Neural progenitor cell (in vitro differentiated cells): ENCODE measurements at regions not wholly inside any gene's neighbourhood (a gene's known extent, or its start where the extent isn't known, plus 50 kb on each side); places are given as distances from the start of the nearest gene placed in this dataset.

Source experiments
- DNase-seq: peaks from one replicate; pipeline ENCODE4 v3.0.0-alpha.2; 2016; ENCODE audit warnings: low spot score
- H2AFZ ChIP-seq: fragments of 200-600 bp; sonication (generic); replicated peaks from 2 replicates; pipeline ENCODE4 v1.6.1; 2016; ENCODE audit warnings: antibody characterized with exemption
- H3F3A ChIP-seq: fragments of 200-600 bp; sonication (generic); 2 replicates; pipeline ENCODE4 v1.6.1; 2016; ENCODE audit warnings: antibody characterized with exemption, low read depth
- H3K27ac ChIP-seq: fragments of 200-600 bp; sonication (generic); 2 replicates; pipeline ENCODE4 v1.5.1; 2016; ENCODE audit warnings: mild to moderate bottlenecking
- H3K27me3 ChIP-seq: fragments of 200-600 bp; sonication (generic); 2 replicates; pipeline ENCODE4 v1.6.1; 2016; ENCODE audit warnings: mild to moderate bottlenecking, moderate library complexity
- H3K36me3 ChIP-seq: fragments of 200-600 bp; sonication (generic); 2 replicates; pipeline ENCODE4 v1.5.1; 2016
- H3K4me1 ChIP-seq: fragments of 200-600 bp; sonication (generic); 2 replicates; pipeline ENCODE4 v1.6.1; 2016; ENCODE audit warnings: mixed run types
- H3K4me2 ChIP-seq: fragments of 200-600 bp; sonication (generic); 2 replicates; pipeline ENCODE4 v1.6.1; 2016
- H3K4me3 ChIP-seq: fragments of 200-600 bp; sonication (generic); 2 replicates; pipeline ENCODE4 v1.5.1; 2016
- H3K79me2 ChIP-seq: fragments of 200-600 bp; sonication (generic); 2 replicates; pipeline ENCODE4 v1.6.1; 2016; ENCODE audit warnings: low read depth
- H3K9ac ChIP-seq: fragments of 200-600 bp; sonication (generic); 2 replicates; pipeline ENCODE4 v1.6.1; 2016
- H3K9me3 ChIP-seq: fragments of 200-600 bp; sonication (generic); 2 replicates; pipeline ENCODE4 v1.5.1; 2016; ENCODE audit warnings: low read depth
- H4K20me1 ChIP-seq: fragments of 200-600 bp; sonication (generic); 2 replicates; pipeline ENCODE4 v1.6.1; 2016; ENCODE audit warnings: low read depth
- H3K27ac Mint-ChIP-seq: 3 replicates; pipeline ENCODE4 v1.8.0; 2021; ENCODE audit warnings: mixed read lengths
- H3K27me3 Mint-ChIP-seq: 2 replicates; pipeline ENCODE4 v1.8.0; 2022; ENCODE audit warnings: low read depth, mild to moderate bottlenecking, inconsistent platforms, moderate library complexity, mixed read lengths; ENCODE audit not compliant: insufficient read depth
- H3K36me3 Mint-ChIP-seq: 3 replicates; pipeline ENCODE4 v1.8.0; 2021; ENCODE audit warnings: mixed read lengths
- H3K4me1 Mint-ChIP-seq: 3 replicates; pipeline ENCODE4 v1.8.0; 2021; ENCODE audit warnings: mixed read lengths
- H3K4me3 Mint-ChIP-seq: 3 replicates; pipeline ENCODE4 v1.8.0; 2021; ENCODE audit warnings: mild to moderate bottlenecking, moderate library complexity, mixed read lengths
- H3K9me3 Mint-ChIP-seq: 3 replicates; pipeline ENCODE4 v1.8.0; 2020; ENCODE audit warnings: mixed read lengths
- CTCF ChIP-seq: fragments of 200-600 bp; sonication (generic); IDR thresholded peaks from 2 replicates; pipeline ENCODE4 v1.5.1; 2017; ENCODE audit warnings: antibody characterized with exemption, mild to moderate bottlenecking
- EZH2 ChIP-seq: fragments of 200-600 bp; sonication (generic); IDR thresholded peaks from 2 replicates; pipeline ENCODE4 v1.6.1; 2017; ENCODE audit warnings: antibody characterized with exemption, mild to moderate bottlenecking, moderate library complexity
- EZH2phosphoT487 ChIP-seq: fragments of 200-600 bp; sonication (generic); IDR thresholded peaks from 2 replicates; pipeline ENCODE4 v1.6.1; 2017; ENCODE audit warnings: antibody characterized with exemption

GRCh38 chr14:71742485-71742884 lies 189.7 kb upstream of the RGS6 start:
- Histone ChIP-seq H3K9me3 (no peaks in the 10 kb centered on the region), H4K20me1 (no peaks in the 10 kb centered on the region), H3K4me1 (no peaks in the 10 kb centered on the region), H2AFZ (no peak overlapping the region), H3K4me3 (no peak overlapping the region), H3F3A (no peaks in the 10 kb centered on the region), H3K9ac (no peak overlapping the region), H3K79me2 (no peaks in the 10 kb centered on the region), H3K4me2 (no peak overlapping the region), H3K27me3 (no peaks in the 10 kb centered on the region), H3K27ac (no peak overlapping the region), H3K36me3 (no peaks in the 10 kb centered on the region)
- peaks cover 16% of the 10 kb centered on the region for H3K36me3 Mint-ChIP-seq
- no peak overlapping the region for H3K4me3 Mint-ChIP-seq
- no peaks in the 10 kb centered on the region for H3K27me3 Mint-ChIP-seq
- H3K9me3 Mint-ChIP-seq: peaks cover 1% of the 10 kb centered on the region
- H3K27ac Mint-ChIP-seq: no peak overlapping the region
- H3K4me1 Mint-ChIP-seq: peaks cover 6% of the 10 kb centered on the region
- no peak for DNase-seq
- TF ChIP-seq EZH2 (no peak), EZH2phosphoT487 (no peak), CTCF (no peak)

- Mint-ChIP-seq H3K27ac (no peak overlapping the region), H3K27me3 (peaks cover 3% of the 10 kb centered on the region), H3K4me1 (peaks cover 6% of the 10 kb centered on the region), H3K4me3 (no peak overlapping the region), H3K36me3 (peaks cover 12% of the 10 kb centered on the region), H3K9me3 (peaks cover 16% of the 10 kb centered on the region)
- Histone ChIP-seq H3K4me2 (no peak overlapping the region), H3K27me3 (no peaks in the 10 kb centered on the region), H2AFZ (no peak overlapping the region), H3K36me3 (no peaks in the 10 kb centered on the region), H4K20me1 (no peaks in the 10 kb centered on the region), H3K9ac (no peak overlapping the region), H3K27ac (no peak overlapping the region), H3F3A (no peaks in the 10 kb centered on the region), H3K4me3 (no peak overlapping the region), H3K79me2 (no peaks in the 10 kb centered on the region), H3K4me1 (no peaks in the 10 kb centered on the region), H3K9me3 (no peaks in the 10 kb centered on the region)
- no peak for TF ChIP-seq CTCF
- no peak for TF ChIP-seq EZH2phosphoT487
- no peak for TF ChIP-seq EZH2
- DNase-seq: no peak
Observed at GRCh38 chr14:71745072-71745471, 187.2 kb upstream of the RGS6 start.

GRCh38 chr14:71748196-71748595 lies 184.0 kb upstream of the RGS6 start:
- H3K4me2 ChIP-seq: no peak overlapping the region
- DNase-seq: no peak
- H3K4me1 Mint-ChIP-seq: peaks cover 6% of the 10 kb centered on the region
- H3K27ac Mint-ChIP-seq: no peak overlapping the region
- H3K36me3 Mint-ChIP-seq: peaks cover 4% of the 10 kb centered on the region
- peaks cover 16% of the 10 kb centered on the region for H3K9me3 Mint-ChIP-seq
- TF ChIP-seq EZH2phosphoT487: no peak
- TF ChIP-seq CTCF: no peak
- TF ChIP-seq EZH2: no peak
- no peak overlapping the region for H3K27ac ChIP-seq
- H3K4me3 ChIP-seq: no peak overlapping the region
- H3K27me3 Mint-ChIP-seq: peaks cover 6% of the 10 kb centered on the region
- no peaks in the 10 kb centered on the region for H3K36me3 ChIP-seq
- no peaks in the 10 kb centered on the region for H3K4me1 ChIP-seq
- H3F3A ChIP-seq: no peaks in the 10 kb centered on the region
- no peaks in the 10 kb centered on the region for H4K20me1 ChIP-seq
- no peak overlapping the region for H3K4me3 Mint-ChIP-seq
- H2AFZ ChIP-seq: no peak overlapping the region
- no peaks in the 10 kb centered on the region for H3K79me2 ChIP-seq
- no peaks in the 10 kb centered on the region for H3K27me3 ChIP-seq
- H3K9me3 ChIP-seq: no peaks in the 10 kb centered on the region
- no peak overlapping the region for H3K9ac ChIP-seq
